GM19455 (cell line): ENCODE measurements at regions not wholly inside any gene's neighbourhood (a gene's known extent, or its start where the extent isn't known, plus 50 kb on each side); places are given as distances from the start of the nearest gene placed in this dataset.

Experiments
- ATAC-seq: cut with Tn5 transposase; IDR thresholded peaks from one replicate; pipeline ENCODE4 v1.9.1; 2021; ENCODE audit not compliant: unreplicated experiment

DNA sequence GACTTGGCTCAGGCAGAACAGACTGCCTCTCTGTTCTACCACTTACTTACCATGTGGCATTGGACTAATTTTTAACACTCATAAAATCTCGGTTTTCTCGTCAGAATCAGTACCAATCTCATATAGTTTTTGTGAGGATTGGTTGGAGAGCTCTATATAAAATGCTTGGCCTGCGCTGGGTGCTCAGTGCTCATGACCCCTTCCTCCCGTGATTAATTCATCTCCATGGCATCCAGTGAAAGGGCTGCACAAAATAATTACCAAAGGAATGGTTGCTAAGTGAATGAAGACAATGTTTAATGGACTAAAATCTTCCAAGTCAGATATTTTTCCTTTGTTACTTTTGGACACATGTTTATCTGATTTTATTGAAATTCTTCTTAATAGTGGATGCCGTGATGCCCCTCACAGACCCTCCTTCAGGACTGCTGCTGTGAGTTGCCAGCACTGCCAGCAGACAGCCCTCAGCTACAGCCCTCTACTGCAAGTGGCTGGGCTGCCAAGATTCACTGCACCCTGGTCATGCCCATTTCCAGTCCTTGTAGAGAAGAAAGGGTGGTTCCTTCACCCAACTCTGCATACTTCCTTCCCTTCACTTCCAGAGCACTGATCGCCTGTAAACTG is 436.5 kb downstream of the LMO4 start:
- ATAC-seq: no peak

DNA sequence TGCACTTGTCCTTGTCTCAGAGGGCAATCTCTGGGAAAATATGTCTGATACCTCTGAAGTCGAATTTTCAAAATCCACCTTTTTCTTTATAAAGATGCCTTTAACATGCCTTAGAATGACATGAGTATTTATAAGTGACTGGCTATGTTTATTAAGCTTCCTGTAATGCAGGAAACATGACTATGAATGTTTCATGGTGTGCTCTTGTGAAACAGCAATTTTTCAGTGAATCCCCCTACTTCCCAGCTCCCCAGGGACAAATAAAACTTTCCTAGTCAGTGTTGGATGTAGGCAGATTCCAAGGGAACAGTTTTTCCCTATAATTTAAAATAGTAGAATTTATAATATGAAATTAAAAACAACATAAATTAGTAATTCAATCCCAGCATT is 437.0 kb downstream of the LMO4 start:
- ATAC-seq: no peak

DNA sequence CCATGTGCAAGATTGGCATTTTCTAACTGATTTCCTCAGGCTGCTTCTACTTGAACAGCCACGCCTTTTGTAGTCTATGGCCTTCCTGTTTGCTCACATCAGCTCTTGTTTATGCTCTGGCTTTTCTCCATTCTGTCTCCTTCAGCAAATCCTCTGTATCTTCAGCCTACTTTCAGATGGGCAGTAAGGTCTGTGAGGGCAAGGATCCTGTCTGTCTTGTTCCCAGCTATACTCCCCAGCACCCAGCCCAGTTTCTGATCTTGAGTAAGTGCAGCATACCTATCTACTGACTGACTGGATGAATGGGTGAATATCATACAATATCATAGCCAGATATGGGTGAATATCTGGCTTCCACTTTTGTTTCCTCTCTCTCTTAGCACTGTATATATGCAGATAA is 438.1 kb downstream of the LMO4 start:
- no peak for ATAC-seq

DNA sequence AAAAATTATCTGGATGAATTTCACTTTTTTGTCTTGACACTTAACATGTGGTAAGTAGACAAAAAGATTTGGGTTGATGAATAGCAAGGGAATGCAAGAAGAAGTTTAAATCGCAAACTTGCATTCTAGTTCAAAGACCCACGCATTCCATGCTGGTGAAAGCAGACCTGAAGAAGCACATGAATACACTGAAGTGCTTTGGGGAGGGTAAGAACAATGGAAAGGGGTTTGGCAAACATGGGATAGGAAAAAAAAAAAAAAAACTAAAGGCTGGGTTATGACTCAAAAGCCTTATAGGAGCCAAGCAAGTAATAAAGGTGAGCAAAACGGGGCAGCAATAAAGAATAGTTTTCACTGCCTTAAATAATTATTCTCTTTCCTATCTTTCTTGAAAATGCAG is 450.2 kb downstream of the LMO4 start:
- ATAC-seq: no peak

DNA sequence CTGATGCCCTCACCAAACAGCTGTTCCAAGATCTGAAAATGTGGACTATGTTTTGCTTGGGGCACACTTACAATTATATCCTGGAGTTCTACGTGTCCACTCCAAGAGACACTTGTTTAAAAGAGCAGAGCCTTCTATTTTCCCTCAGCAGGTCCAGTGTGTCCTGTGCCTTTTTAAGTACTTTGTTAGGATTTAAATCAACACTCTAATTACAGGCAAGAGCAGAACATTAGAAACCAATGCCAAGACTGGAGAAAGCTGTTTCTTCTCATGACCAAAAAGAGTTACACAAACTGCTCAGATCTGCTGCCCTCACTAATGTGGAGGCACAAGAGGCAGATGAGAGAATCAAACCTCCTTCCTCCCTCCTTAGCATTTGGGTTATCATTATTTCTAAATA is 452.9 kb downstream of the LMO4 start:
- no peak for ATAC-seq

DNA sequence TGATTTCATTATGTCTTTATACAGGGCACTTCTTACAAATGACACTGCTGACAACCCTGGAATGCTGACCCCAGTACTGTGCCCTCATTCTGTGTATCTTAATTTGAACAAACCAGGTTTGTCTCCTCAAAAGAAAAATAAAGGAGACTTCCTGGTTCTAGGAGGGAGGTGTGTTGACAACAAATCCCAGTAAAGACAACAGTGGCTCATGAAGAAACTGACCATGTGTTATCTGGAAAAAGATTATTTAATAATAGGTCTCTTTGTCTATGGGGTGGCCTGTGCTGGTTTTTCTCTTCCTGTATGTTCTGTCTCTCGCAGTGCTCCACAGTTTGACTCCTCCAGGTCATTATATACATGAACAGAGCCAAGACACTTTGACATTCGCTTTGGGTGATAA is 454.6 kb downstream of the LMO4 start:
- ATAC-seq: no peak

DNA sequence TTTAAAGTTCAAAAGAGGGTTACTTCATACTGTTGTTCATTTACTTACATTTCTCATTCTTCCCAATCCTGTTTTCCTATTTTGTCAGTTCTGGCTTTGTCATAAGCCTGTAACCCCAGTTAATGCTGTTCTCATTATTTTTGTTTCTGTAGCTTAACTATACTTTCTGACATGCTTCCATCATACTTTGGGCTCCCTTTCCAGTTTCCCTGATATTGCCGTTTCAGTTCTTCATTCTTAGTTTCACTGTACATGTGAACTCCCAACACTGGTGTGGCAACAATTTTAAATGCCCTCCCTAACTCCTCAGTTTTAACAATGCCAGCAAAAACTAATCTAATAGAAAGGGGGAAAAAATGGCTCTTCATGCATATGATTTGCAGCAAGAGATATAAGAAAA is 456.7 kb downstream of the LMO4 start:
- ATAC-seq: no peak

DNA sequence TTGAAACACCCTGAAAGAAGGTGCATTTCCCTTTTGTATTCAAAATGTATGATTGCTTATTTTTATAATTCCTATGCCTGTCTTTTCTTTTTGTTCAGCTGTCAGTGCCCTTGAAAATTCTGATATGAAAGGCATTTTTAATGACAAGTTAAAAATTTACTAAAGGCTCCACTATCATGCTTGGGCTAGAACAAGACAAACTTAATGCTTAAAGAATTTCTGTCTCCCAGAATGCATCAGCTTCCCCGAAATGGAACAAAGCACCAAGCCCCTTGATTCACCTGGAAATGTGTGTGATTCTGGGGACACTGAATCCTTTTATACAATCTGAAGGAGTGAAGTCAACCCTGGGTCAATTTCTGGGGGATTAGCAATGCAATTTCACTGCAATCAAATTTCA is 457.5 kb downstream of the LMO4 start:
- ATAC-seq: no peak

DNA sequence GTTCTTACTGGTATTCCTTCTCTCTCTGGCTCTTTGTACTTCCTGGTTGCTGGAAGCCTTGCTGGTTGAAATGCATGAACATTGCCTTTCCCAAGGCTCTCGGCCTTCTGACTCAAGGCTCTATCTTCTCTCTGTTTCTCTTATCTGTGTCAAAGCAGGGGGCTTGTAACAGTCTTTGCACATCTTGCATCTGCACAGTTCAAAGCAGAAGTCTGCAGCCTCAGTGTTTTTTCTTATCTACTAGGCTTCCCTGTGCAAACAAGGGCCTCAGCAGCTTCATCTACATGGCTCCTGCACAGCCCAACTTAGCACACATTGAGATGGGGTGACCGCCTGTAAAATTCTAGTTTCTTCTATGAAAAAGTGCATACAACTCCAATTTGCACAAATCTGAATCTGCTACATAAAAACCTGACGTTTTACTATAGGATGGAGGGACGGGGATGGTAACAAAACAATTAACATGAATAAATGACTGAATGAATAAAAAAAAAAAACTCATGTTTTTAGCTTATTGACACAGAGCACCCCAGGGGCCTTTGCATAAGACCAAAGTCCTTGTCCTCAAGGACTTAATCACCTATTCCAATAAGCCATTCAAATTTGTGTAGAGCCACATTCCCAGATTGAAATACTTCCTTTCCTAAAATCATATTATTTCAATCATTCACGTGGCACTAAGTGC is 458.3 kb downstream of the LMO4 start:
- no peak for ATAC-seq

DNA sequence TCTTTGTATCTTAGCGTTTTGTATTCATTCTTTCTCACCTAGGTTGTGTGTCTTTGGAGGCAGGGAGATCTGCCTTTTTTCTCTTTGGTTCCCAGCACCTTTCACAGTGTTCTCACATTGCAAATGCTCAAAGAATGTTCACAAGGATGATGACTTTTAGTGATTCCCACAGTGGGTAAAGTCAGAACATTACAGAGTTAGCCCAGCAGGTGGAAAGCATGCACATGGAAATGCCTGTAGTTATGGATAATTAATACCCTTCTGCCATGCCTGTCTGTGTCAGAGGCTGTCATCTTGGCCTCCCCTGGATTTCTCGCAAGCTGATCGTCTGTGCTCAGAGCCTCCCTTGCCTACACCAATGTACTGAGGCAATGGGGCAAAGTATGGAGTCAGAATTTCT is 458.9 kb downstream of the LMO4 start:
- no peak for ATAC-seq

DNA sequence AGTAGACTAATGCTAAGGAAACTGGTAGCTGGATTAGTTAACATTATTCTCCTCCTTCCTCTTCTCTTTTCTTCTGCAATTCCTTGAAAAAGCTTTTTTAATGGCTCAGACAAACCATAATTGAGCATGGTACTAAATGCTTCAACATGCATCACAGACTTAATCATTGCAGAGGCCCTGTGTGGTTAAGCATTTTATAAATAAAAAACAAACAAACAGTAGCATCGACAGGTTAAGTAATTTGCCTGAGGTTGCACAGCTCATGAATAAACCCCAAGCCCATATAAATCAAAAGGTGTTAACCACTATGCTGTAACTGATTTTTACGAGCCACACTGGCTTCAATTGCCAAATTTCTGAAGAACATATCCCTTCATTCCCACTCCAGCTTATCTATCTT is 462.1 kb downstream of the LMO4 start:
- no peak for ATAC-seq

DNA sequence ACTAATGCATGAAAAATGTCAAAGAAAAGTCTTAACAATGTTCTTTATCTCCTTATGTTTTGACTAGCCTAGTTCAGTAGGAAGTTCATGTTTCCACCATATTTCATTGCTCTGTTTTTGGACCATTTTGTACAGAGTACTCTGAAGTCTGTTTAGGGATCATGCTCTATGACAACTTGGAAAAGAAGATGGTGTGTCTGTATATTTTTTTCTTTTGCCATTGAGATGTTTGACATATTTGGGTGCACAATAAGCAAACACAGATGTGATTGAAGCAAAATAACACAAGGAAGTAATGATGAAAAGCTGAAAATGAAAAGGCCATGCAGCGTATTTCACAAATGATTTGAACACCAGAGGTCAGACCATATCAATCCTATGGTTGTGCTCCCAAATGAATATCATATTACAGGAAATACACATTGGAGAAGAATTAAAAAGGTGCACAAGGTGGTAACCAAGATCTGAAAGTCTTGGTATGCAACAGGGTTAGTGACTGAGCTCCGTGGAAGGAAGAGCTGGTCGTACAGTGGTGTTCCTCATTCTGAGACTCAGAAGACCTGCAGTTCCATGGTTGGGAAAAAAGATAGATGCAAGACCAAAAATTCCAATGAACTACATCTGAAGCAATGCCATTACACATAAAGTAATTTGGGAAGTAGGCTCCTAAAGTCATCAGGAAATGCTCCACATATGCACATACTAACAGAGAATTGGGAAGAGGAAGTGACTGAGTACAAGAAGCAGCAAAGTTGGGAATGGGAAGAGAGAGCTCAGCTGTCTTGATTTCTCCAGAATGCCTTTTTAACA is 463.5 kb downstream of the LMO4 start:
- no peak for ATAC-seq

DNA sequence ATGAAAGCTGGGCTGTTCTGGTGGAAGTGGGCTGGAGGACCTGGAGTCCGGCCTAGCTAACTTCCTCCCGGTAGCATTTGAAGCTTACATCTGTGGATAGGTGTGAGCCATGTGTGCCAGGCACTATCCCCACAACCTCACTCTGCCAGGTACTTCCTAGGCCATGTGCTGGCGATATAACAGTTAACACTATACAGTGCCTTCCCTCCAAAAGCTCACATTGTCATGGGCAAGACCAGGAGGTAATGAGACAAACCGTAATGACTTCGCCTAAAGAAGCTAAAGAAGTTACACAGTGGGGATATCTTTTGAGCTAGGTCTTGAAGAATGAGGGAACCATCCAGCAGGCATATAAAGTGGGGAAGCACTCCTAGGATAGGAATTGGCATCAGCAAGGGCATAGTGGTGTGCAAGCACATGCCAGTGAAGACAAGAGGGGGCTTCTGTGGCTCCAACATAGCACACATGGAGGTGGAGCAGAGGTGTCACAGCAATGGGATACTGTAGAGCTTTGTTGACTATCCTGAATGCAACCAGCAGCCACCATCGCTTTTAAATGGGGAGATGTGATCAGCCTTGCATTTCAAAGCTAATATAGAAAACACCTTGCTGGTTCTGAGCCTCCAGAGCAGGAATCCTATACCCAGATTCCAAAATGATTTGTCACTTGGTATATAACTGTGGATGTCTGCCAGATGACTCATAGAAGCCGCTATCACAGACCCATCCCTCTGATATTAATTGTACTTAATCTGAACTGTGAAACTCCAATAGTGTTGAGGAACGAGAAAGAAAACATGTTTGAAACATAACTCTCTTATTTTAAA is 466.3 kb downstream of the LMO4 start:
- ATAC-seq: no peak

DNA sequence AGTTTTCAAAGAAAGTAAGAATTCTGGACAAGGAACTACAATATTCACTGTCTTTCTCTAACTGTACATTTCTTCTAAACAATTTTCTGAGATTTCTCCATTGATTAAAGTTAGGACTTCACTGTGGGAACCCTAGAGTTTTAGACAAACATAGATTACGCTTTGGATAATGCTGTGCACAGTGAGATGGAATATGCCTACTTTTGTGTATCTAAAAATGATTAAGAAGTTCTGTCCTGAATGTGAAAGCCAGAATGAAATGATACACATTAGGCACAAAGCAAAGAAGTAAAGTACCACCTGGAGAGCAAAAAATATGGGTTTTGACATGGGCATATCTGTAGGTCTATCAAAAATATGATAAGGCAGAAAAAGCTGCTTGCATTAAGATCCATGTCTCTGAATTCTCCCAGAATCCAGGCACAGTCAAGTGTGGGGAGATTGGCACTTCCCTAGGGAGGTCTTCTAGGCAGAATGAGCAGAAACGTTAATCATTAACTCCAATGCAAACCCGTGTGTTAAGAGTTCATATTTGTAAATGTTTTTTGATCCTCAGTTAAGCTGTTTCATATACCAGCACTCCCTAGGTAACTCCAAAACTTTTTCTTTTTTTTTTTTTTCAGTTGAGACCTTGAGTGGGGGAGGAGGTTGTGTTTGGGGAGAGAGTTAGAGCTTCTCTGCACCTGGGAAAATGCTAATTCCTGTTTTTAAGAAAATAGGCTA is 467.1 kb downstream of the LMO4 start:
- no peak for ATAC-seq

DNA sequence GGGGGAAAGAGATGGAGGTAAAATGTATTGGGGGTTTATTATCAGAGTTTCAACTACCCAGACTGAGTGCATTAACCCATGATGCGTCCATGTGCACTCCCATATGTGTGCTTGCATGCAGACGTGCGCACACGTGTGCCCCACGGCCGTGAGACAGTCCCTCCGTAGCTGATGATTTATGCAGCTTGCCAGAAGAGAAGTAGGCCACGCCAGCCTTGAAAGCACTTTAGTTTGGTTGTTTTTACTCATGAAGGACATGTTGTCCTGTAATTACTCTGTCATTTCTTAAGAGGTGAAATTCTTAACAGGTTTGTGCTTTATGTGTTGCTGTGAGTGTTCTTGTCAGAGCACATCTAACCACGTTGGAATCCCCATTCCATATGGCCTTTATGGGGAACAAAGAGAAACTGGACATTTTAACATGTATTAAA is 467.8 kb downstream of the LMO4 start:
- ATAC-seq: no peak

DNA sequence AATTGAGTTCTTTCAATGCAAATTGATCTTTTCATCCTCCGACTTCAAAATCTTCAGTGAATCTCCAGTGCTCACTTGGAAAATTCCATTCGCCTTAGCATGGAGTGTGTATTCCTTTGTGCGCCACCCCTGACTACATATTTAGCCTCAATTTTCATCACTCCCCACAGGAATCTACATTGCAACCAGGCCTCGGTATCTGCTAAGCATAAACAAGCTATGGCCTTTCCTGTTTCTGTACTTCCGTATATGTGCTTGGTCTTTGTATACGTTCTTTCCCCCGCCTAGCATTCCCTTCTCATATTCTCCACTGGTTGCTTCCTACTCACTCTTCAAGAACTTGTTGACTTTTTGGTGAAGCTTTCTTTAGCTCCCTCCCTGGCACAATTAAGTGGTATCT is 470.8 kb downstream of the LMO4 start:
- no peak for ATAC-seq

DNA sequence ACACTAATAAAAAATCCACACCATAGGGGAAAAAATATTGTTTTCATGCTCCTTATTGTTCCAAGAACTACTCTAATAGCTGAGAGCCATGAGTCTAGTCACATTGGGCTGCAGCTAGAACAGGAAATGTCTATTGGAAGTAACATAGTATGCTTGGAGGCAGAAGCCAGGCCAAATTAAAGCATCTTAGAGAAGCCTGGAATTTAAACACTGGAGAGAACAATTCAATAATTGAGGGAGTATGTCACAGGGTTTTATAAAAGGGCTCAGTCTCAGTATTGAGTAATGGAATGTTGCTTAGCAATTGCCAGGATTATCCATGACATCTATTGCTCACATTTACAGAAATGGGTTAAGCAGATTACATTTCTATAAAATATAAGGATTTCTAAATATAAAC is 471.3 kb downstream of the LMO4 start:
- no peak for ATAC-seq

DNA sequence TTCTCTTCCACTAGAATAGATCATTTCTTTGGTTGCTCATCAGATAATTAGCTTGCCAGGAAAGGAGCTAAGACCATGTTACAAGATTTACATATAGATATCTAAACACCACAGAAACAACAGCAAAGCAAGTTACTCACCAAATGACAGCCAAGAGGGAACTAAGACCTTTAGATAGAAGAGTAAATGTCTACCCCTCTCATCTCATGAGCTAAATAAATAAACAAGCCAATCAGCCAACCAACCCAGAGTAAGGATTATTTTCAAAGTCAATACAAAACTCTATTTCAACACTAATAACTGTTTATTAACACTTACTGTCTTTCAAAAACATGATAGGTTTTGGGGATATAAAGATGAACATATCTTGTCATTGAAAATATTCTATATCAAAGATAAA is 474.7 kb downstream of the LMO4 start:
- no peak for ATAC-seq

DNA sequence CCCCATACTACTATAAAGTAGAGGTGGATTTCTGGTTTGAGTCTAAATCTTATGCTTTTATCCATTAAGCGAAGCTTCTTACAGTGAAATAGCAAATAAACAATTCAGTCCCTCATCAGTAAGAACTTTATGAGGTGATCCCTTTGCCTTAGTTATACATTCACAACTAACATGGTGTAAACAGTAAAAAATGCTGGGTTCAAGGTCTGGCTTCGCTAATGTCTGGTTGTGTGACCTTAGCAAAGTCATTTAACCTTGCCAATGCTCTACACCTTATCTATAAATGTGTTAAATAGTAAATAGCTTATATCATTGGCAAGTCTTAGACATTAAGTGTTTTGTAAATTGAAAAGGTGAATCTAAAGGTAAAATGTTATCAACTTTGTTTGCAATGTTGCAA is 475.4 kb downstream of the LMO4 start:
- no peak for ATAC-seq

DNA sequence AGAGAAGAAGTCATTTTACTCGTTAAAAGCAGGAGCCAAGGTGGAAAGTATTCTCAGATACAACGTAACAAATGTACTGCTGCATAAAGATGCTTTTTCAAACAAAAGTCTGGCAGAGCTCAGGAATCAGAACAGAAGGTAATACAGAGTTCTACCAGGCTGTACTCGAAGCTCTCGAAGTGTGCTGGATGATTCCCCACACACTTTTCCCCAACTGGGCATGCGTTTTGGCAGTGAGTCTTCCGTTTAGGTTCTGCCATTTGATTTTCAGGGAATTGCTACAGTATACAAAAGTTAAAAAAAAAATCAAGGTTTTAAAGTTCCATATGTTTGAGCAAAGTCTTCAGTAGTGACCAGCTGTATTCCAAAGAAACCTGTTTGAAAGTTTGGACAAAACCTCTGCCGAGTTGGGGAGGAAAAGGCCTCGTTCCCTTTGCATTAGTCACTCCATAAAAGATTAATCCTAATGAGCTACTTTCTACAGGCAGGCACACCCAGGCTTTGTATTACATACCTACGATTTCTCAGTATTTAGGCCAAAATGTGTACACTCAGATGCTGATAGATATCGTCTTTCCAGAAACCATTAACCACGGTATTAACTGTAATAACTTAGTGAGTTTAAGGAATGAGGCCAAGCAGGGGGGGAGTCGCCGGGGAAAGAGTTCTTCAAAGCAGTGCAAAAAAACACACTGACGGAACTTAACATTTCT is 477.1 kb downstream of the LMO4 start:
- ATAC-seq: no peak
